Osteoblast (primary cell): ENCODE measurements at regions not wholly inside any gene's neighbourhood (a gene's known extent, or its start where the extent isn't known, plus 50 kb on each side); places are given as distances from the start of the nearest gene placed in this dataset.

Experiments
- DNase-seq: peaks from one replicate; pipeline ENCODE4 v3.0.0; 2011; ENCODE audit warnings: low spot score, mixed read lengths; ENCODE audit not compliant: insufficient read length; ENCODE audit errors: missing footprints
- H2AFZ ChIP-seq: 2 replicates; pipeline ENCODE4 v1.6.0; 2011; ENCODE audit warnings: mild to moderate bottlenecking, low read length
- H3K27ac ChIP-seq: 2 replicates; pipeline ENCODE4 v1.5.1; 2011; ENCODE audit warnings: mild to moderate bottlenecking, low read depth, low read length, moderate library complexity
- H3K27me3 ChIP-seq: 2 replicates; pipeline ENCODE4 v1.6.0; 2012; ENCODE audit warnings: mild to moderate bottlenecking, control low read depth, inconsistent platforms, low read length, moderate library complexity; ENCODE audit not compliant: insufficient read depth
- H3K36me3 ChIP-seq: 2 replicates; pipeline ENCODE4 v1.5.1; 2011; ENCODE audit warnings: mild to moderate bottlenecking, low read length, control low read depth, moderate library complexity; ENCODE audit not compliant: insufficient read depth
- H3K4me1 ChIP-seq: 2 replicates; pipeline ENCODE4 v1.5.1; 2011; ENCODE audit warnings: mild to moderate bottlenecking, low read length, control low read depth, moderate library complexity; ENCODE audit not compliant: insufficient read depth
- H3K4me2 ChIP-seq: 2 replicates; pipeline ENCODE4 v1.6.0; 2011; ENCODE audit warnings: mild to moderate bottlenecking, low read length; ENCODE audit not compliant: insufficient read depth
- H3K4me3 ChIP-seq: fragments of 200-600 bp; sonication (generic); 3 replicates; pipeline ENCODE4 v1.5.1; 2012; ENCODE audit warnings: mild to moderate bottlenecking, low read length, inconsistent platforms; ENCODE audit not compliant: insufficient read depth
- H3K79me2 ChIP-seq: 2 replicates; pipeline ENCODE4 v1.6.0; 2012; ENCODE audit warnings: mild to moderate bottlenecking, low read length, control low read depth, inconsistent platforms; ENCODE audit not compliant: insufficient read depth
- H3K9me3 ChIP-seq: 2 replicates; pipeline ENCODE4 v1.5.1; 2011; ENCODE audit warnings: low read depth, low read length, control low read depth
- H4K20me1 ChIP-seq: 2 replicates; pipeline ENCODE4 v1.6.0; 2012; ENCODE audit warnings: mild to moderate bottlenecking, low read length, control low read depth; ENCODE audit not compliant: insufficient read depth
- TF ChIP-seq, protein P1 (sequence below): IDR thresholded peaks from 2 replicates; pipeline ENCODE4 v1.5.1; 2011; ENCODE audit warnings: mild to moderate bottlenecking, low read depth, low read length, moderate library complexity; ENCODE audit errors: extremely low read depth

DNA sequence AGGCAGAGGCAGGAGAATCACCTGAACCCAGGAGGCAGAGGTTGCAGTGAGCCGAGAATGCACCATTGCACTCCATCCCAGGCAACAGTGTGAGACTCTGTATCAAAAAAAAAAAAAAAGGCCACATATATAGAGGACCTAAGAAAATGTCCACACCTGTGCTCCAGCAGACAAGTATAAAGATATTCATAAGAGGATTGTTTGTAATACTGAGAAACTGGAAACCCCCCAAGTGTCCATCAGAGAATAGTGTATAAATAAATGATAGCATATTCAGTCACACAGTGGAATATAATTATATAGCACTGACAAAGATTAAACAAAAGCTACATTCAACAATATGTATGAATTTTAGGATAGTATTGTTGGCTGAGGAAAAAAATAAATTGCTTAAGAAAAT is 1050.6 kb downstream of the GRM8 start:
- no peak for DNase-seq
- Histone ChIP-seq H2AFZ (no peak overlapping the region), H3K27ac (no peak overlapping the region), H3K4me1 (no peaks in the 10 kb centered on the region), H3K36me3 (no peaks in the 10 kb centered on the region), H3K9me3 (peaks cover 4% of the 10 kb centered on the region), H3K27me3 (no peaks in the 10 kb centered on the region), H3K79me2 (no peaks in the 10 kb centered on the region), H4K20me1 (no peaks in the 10 kb centered on the region), H3K4me2 (no peak overlapping the region), H3K4me3 (no peak overlapping the region)
- TF ChIP-seq, protein P1, sequence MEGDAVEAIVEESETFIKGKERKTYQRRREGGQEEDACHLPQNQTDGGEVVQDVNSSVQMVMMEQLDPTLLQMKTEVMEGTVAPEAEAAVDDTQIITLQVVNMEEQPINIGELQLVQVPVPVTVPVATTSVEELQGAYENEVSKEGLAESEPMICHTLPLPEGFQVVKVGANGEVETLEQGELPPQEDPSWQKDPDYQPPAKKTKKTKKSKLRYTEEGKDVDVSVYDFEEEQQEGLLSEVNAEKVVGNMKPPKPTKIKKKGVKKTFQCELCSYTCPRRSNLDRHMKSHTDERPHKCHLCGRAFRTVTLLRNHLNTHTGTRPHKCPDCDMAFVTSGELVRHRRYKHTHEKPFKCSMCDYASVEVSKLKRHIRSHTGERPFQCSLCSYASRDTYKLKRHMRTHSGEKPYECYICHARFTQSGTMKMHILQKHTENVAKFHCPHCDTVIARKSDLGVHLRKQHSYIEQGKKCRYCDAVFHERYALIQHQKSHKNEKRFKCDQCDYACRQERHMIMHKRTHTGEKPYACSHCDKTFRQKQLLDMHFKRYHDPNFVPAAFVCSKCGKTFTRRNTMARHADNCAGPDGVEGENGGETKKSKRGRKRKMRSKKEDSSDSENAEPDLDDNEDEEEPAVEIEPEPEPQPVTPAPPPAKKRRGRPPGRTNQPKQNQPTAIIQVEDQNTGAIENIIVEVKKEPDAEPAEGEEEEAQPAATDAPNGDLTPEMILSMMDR, result no peak

DNA sequence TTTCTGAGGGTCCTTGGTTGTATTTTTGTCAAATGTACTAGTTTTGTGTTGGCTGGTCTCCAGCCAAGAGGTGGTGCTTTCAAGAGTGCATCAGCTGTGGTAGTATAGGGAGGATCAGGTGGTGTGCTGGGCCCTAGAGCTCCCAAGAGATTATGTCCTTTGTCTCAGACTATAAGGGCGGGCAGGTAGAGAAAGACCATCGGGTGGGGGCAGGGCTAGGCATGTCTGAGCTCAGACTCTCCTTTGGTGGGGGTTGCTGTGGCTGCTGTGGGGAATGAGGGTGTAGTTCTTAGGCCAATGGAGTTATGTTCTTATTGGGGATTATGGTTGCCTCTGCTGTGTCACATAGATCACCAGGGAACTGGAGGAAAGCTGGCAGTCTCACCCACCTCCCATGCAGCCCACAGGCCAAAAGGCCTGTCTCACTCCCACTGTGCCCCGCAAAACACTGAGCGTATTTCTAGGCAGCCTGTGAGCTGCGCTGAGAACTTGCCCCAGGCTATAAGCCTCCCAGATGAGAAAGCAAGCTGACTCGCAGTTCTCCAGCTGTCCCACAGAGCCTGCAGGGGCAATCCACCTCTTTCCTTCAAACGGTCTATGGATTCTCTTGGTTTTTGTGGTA is 1066.7 kb downstream of the GRM8 start:
- no peaks in the 10 kb centered on the region for H3K9me3 ChIP-seq
- no peaks in the 10 kb centered on the region for H3K27me3 ChIP-seq
- no peak for DNase-seq
- TF ChIP-seq, protein P1, result no peak
- H4K20me1 ChIP-seq, result no peaks in the 10 kb centered on the region
- no peaks in the 10 kb centered on the region for H3K36me3 ChIP-seq
- H3K4me3 ChIP-seq, result no peak overlapping the region
- H3K27ac ChIP-seq, result no peak overlapping the region
- no peaks in the 10 kb centered on the region for H3K4me1 ChIP-seq
- H2AFZ ChIP-seq, result no peak overlapping the region
- no peak overlapping the region for H3K4me2 ChIP-seq
- H3K79me2 ChIP-seq, result no peaks in the 10 kb centered on the region

DNA sequence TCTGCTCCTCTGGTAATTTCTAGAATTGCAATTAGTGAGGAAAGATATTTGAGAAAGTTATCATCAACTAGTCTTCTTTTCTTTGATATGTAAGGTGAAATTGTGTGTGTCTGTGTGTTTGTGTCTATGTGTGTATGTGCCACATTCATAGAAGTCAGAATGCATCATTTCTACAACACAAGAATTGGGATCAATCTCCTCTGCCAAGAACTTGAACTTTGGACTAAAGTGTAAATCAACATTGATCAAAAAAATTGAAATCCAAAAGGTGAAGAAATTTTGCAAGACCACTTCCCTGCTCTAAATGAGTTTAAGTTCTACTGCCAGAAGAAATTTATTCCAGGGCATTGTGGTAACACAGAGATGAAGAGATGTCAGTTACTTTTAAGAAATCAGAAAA is 1072.8 kb downstream of the GRM8 start:
- Histone ChIP-seq H3K79me2 (no peaks in the 10 kb centered on the region), H3K4me1 (no peaks in the 10 kb centered on the region), H3K4me3 (no peak overlapping the region), H3K4me2 (no peak overlapping the region), H3K27me3 (no peaks in the 10 kb centered on the region), H4K20me1 (no peaks in the 10 kb centered on the region), H3K9me3 (no peaks in the 10 kb centered on the region), H3K36me3 (no peaks in the 10 kb centered on the region), H2AFZ (no peak overlapping the region), H3K27ac (no peak overlapping the region)
- TF ChIP-seq, protein P1, result no peak
- DNase-seq, result no peak

DNA sequence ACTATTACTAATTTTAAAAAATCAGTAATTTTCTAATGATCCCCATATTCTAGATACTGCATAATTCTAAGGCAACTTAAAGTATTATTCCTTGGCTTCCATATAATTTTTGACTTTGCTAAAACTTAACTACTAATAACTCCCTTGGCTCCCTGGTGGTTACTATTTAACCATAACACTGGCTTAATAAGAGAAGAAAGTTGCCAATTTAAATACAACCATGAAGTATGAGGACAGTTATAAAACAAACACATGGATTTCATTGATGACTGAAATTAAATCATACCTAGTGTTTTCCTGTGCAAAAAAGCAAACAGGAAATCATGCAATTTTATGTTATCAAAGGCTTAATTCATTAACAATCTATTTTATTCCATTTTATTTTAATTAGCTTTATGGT is 1073.9 kb downstream of the GRM8 start:
- H3K27me3 ChIP-seq, result no peaks in the 10 kb centered on the region
- no peak overlapping the region for H2AFZ ChIP-seq
- H3K36me3 ChIP-seq, result no peaks in the 10 kb centered on the region
- H3K4me3 ChIP-seq, result no peak overlapping the region
- TF ChIP-seq, protein P1, result no peak
- no peak overlapping the region for H3K27ac ChIP-seq
- H3K9me3 ChIP-seq, result peaks cover 3% of the 10 kb centered on the region
- no peak overlapping the region for H3K4me2 ChIP-seq
- no peak for DNase-seq
- no peaks in the 10 kb centered on the region for H4K20me1 ChIP-seq
- no peaks in the 10 kb centered on the region for H3K79me2 ChIP-seq
- H3K4me1 ChIP-seq, result no peaks in the 10 kb centered on the region
